Type B pancreatic cell (in vitro differentiated cells): ENCODE measurements at regions not wholly inside any gene's neighbourhood (a gene's known extent, or its start where the extent isn't known, plus 50 kb on each side); places are given as distances from the start of the nearest gene placed in this dataset. TPM values are rescaled to one million over a fixed set of nuclear protein-coding genes. Genes with fewer than 3 reads are reported as not detected.
"Not testable (repeated sequence)": the region's sequence is repeated elsewhere in the genome, so short reads cannot be mapped to it uniquely, and the experiment has no call there.

Source experiments
- DNase-seq: peaks from one replicate; pipeline ENCODE4 v3.0.0; 2021; ENCODE audit warnings: mixed read lengths; ENCODE audit not compliant: unreplicated experiment; ENCODE audit errors: extremely low spot score
- H3K27ac Mint-ChIP-seq: 2 replicates; pipeline ENCODE4 v1.8.0; 2021; ENCODE audit warnings: mild to moderate bottlenecking, mixed read lengths
- H3K27me3 Mint-ChIP-seq: 2 replicates; pipeline ENCODE4 v1.8.0; 2021; ENCODE audit warnings: mixed read lengths
- H3K36me3 Mint-ChIP-seq: 2 replicates; pipeline ENCODE4 v1.8.0; 2021; ENCODE audit warnings: mixed read lengths
- H3K4me1 Mint-ChIP-seq: one replicate; pipeline ENCODE4 v1.8.0; 2021; ENCODE audit warnings: mixed read lengths; ENCODE audit not compliant: unreplicated experiment
- H3K4me3 Mint-ChIP-seq: 2 replicates; pipeline ENCODE4 v1.8.0; 2021; ENCODE audit warnings: mild to moderate bottlenecking, mixed read lengths
- H3K9me3 Mint-ChIP-seq: 2 replicates; pipeline ENCODE4 v1.8.0; 2021; ENCODE audit warnings: mixed read lengths
- microRNA-seq: library from miRNA; unstranded; fragments of <30 nt; microRNA quantifications from one replicate; pipeline ENCODE4, GENCODE V29; 2020
- TF ChIP-seq, protein P1 (sequence below): fragments of 200-600 bp; sonication (generic); conservative IDR thresholded peaks from 2 replicates; pipeline ENCODE4 v1.5.0; 2021; ENCODE audit warnings: antibody characterized with exemption, mild to moderate bottlenecking

DNA sequence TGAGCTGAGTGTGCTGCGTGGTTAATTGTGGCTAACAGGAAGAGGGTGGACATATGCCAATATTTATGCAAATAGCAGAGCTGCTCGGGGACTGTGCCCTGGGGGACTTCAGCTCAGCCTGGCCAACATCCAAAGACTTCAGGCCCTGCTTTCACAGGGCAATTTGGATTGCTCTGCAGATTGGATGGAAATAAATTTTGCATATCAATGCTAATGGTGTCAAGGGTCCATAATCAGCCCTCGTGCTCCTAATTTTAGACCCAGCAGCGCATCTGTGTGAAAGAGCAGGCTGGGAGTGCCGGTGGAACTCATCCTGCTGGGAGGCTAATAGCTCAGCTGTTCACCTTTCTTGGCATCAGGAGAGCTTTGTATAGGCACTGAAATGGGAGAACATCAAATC, 270.1 kb downstream of the TCERG1L start:
- Mint-ChIP-seq H3K27ac (no peak overlapping the region), H3K36me3 (no peaks in the 10 kb centered on the region), H3K4me3 (no peak overlapping the region), H3K27me3 (peaks cover 17% of the 10 kb centered on the region), H3K9me3 (no peaks in the 10 kb centered on the region), H3K4me1 (no peaks in the 10 kb centered on the region)
- TF ChIP-seq, protein P1, sequence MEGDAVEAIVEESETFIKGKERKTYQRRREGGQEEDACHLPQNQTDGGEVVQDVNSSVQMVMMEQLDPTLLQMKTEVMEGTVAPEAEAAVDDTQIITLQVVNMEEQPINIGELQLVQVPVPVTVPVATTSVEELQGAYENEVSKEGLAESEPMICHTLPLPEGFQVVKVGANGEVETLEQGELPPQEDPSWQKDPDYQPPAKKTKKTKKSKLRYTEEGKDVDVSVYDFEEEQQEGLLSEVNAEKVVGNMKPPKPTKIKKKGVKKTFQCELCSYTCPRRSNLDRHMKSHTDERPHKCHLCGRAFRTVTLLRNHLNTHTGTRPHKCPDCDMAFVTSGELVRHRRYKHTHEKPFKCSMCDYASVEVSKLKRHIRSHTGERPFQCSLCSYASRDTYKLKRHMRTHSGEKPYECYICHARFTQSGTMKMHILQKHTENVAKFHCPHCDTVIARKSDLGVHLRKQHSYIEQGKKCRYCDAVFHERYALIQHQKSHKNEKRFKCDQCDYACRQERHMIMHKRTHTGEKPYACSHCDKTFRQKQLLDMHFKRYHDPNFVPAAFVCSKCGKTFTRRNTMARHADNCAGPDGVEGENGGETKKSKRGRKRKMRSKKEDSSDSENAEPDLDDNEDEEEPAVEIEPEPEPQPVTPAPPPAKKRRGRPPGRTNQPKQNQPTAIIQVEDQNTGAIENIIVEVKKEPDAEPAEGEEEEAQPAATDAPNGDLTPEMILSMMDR: no peak
- DNase-seq: no peak

DNA sequence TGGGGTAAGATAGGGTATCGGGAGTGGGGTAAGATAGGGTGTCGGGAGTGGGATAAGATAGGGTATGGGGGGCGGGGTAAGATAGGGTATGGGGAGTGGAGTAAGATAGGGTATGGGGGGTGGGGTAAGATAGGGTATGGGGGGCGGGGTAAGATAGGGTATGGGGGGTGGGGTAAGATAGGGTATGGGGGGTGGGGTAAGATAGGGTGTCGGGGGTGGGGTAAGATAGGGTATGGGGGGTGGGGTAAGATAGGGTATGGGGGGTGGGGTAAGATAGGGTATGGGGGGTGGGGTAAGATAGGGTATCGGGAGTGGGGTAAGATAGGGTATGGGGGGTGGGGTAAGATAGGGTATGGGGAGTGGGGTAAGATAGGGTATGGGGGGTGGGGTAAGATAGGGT, 269.5 kb downstream of the TCERG1L start:
- H3K4me3 Mint-ChIP-seq, H3K27ac Mint-ChIP-seq, H3K9me3 Mint-ChIP-seq, H3K4me1 Mint-ChIP-seq, DNase-seq, H3K36me3 Mint-ChIP-seq: not testable (repeated sequence)
- peaks cover 17% of the 10 kb centered on the region for H3K27me3 Mint-ChIP-seq

Small RNA genes in the stretch of these regions (microRNA-seq; reads per million reads assigned to microRNA genes)
- gene MIR378C: not detected
